ENCODE measurements at regions not wholly inside any gene's neighbourhood (a gene's known extent, or its start where the extent isn't known, plus 50 kb on each side); places are given as distances from the start of the nearest gene placed in this dataset.
A peak's percentile ranks its signal among the peaks of the same experiment; 100 is the strongest.

DNA sequence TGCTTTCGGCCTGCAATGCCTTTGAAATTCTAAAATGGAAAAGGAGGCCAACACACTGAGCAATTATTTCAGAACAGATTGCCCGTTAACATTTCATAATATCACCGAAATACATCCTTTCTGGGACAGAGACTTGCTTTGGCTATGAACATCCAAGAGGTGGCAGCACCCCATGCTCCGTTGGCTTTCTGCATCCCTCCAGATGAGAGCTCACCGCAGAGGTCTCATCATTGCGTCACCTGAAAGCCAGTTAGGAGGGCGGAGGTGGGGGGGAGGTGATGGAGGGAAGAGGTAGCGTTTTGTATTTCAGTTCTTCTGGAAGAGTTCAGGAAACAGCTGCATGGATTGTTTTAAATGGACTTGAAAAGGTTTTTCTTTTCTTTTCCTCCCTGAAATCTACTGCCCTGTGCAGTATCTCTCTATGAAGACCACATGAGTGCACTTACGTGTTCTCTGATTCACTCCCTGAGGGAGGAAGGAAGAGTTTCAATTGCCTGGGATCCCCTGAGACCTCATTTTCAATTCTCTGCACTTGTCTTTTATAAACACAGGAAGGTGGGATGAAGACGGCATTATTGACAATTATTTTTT, 166.8 kb upstream of the PGRMC2 start:
- Mint-ChIP-seq H3K27me3 (ENCODE audit: unreplicated experiment) (no peaks in the 10 kb centered on the region), H3K4me1 (ENCODE audit: unreplicated experiment) (peaks cover 13% of the 10 kb centered on the region), H3K36me3 (ENCODE audit: unreplicated experiment) (no peaks in the 10 kb centered on the region), H3K4me3 (ENCODE audit: unreplicated experiment) (peak overlapping the region; percentile 5), H3K27ac (ENCODE audit: unreplicated experiment) (peak overlapping the region; percentile 50), H3K9me3 (ENCODE audit: unreplicated experiment) (no peaks in the 10 kb centered on the region)
- TF ChIP-seq, protein P1, sequence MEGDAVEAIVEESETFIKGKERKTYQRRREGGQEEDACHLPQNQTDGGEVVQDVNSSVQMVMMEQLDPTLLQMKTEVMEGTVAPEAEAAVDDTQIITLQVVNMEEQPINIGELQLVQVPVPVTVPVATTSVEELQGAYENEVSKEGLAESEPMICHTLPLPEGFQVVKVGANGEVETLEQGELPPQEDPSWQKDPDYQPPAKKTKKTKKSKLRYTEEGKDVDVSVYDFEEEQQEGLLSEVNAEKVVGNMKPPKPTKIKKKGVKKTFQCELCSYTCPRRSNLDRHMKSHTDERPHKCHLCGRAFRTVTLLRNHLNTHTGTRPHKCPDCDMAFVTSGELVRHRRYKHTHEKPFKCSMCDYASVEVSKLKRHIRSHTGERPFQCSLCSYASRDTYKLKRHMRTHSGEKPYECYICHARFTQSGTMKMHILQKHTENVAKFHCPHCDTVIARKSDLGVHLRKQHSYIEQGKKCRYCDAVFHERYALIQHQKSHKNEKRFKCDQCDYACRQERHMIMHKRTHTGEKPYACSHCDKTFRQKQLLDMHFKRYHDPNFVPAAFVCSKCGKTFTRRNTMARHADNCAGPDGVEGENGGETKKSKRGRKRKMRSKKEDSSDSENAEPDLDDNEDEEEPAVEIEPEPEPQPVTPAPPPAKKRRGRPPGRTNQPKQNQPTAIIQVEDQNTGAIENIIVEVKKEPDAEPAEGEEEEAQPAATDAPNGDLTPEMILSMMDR (IDR thresholded peaks at IDR 0.05), result peak; percentile 95
- DNase-seq (ENCODE audit: extremely low spot score, unreplicated experiment), result peak; percentile 92

DNA sequence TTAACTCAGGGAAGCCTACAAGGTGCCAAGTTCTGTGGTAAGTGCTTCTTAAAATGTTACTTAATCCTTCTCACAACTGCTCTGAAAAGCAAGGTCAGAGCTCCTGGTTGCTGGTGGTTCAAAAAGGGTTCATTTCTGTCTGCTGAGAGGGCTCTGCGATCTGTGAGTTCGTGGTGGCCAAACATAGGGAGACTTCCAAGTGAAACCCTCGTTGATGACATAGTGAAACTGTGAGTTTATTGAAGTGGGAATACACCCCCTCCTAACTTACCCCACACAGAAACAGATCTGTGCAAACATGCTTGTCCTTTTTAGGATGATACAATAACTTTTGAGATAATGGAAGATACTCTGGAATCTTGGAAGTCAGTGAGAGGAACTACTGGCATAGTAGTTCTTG, 164.8 kb upstream of the PGRMC2 start:
- no peaks in the 10 kb centered on the region for H3K27me3 Mint-ChIP-seq (ENCODE audit: unreplicated experiment)
- peaks cover 13% of the 10 kb centered on the region for H3K4me1 Mint-ChIP-seq (ENCODE audit: unreplicated experiment)
- H3K4me3 Mint-ChIP-seq (ENCODE audit: unreplicated experiment), result no peak overlapping the region
- no peak for DNase-seq (ENCODE audit: extremely low spot score, unreplicated experiment)
- H3K36me3 Mint-ChIP-seq (ENCODE audit: unreplicated experiment), result no peaks in the 10 kb centered on the region
- no peak overlapping the region for H3K27ac Mint-ChIP-seq (ENCODE audit: unreplicated experiment)
- H3K9me3 Mint-ChIP-seq (ENCODE audit: unreplicated experiment), result no peaks in the 10 kb centered on the region
- TF ChIP-seq, protein P1 (IDR thresholded peaks at IDR 0.05), result no peak

DNA sequence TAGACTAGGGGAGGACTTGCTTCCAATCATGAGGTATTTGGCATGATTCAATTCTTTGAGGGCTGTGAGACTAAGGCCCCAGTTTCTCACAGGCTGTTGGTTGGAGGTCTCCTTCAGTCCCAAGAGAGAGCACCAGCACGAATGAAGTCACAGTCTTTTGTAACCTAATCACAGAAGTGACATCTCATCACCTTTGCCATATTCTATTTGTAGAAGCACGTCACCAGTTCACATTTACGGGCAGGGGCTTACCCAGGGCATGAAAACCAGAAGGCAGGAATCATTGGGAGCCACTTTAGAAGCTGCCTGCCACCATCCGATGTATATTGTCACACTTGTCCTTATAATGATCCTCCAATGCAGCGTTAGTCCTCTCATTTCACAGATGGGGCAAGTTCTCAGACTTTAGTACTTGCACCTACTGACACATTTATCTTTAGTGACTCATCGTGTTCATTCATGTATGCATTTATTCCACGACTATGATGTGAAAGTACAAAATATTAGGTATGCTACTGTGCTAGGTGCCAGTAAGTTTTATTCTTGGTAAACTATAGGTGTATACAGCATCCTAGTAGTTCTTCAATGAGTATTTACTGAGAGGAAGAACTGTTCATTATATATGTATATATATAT, 163.8 kb upstream of the PGRMC2 start:
- no peak overlapping the region for H3K27ac Mint-ChIP-seq (ENCODE audit: unreplicated experiment)
- H3K4me1 Mint-ChIP-seq (ENCODE audit: unreplicated experiment), result peaks cover 13% of the 10 kb centered on the region
- no peak overlapping the region for H3K4me3 Mint-ChIP-seq (ENCODE audit: unreplicated experiment)
- no peaks in the 10 kb centered on the region for H3K9me3 Mint-ChIP-seq (ENCODE audit: unreplicated experiment)
- no peaks in the 10 kb centered on the region for H3K36me3 Mint-ChIP-seq (ENCODE audit: unreplicated experiment)
- no peaks in the 10 kb centered on the region for H3K27me3 Mint-ChIP-seq (ENCODE audit: unreplicated experiment)
- DNase-seq (ENCODE audit: extremely low spot score, unreplicated experiment), result no peak
- TF ChIP-seq, protein P1 (IDR thresholded peaks at IDR 0.05), result no peak

DNA sequence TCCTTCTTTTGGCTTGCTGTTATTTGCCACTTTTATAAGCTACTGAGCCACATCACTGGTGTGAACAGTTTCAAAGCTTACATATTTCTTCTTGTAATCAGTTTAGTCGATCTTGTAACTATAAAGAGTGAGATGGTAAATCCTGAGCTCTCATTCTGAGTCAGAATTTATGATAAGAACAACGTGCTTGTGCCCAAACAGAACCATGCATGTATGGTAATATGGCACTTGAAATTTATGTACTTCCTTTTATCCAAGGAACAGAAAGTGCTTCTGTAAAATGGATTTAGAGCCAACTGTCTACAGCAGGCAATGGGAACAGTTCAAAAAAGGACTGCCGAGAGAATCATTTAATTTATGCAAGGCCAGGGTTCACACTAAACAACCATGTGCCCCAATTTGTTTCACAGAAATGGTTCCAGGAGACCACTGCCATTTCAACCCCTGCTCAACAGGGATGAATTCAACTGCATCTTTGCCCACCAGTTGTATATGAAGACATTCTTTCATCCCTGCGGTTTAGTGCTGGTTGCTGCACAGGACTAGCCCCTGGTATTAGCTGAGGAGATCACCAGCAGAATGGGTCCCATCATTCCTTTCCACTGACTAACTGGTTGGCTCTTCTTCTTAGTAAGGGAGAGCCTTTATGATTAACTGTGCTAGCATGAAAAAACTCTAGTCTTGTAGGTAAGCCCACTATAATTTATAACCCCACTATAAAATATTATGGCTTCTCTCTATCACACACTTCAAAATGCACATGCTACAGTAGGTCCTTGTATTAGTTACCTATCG, 162.9 kb upstream of the PGRMC2 start:
- TF ChIP-seq, protein P1 (IDR thresholded peaks at IDR 0.05), result no peak
- DNase-seq (ENCODE audit: extremely low spot score, unreplicated experiment), result no peak
- Mint-ChIP-seq H3K4me1 (ENCODE audit: unreplicated experiment) (peaks cover 13% of the 10 kb centered on the region), H3K27ac (ENCODE audit: unreplicated experiment) (no peak overlapping the region), H3K9me3 (ENCODE audit: unreplicated experiment) (peaks cover 4% of the 10 kb centered on the region), H3K36me3 (ENCODE audit: unreplicated experiment) (peaks cover 3% of the 10 kb centered on the region), H3K4me3 (ENCODE audit: unreplicated experiment) (no peak overlapping the region), H3K27me3 (ENCODE audit: unreplicated experiment) (no peaks in the 10 kb centered on the region)

DNA sequence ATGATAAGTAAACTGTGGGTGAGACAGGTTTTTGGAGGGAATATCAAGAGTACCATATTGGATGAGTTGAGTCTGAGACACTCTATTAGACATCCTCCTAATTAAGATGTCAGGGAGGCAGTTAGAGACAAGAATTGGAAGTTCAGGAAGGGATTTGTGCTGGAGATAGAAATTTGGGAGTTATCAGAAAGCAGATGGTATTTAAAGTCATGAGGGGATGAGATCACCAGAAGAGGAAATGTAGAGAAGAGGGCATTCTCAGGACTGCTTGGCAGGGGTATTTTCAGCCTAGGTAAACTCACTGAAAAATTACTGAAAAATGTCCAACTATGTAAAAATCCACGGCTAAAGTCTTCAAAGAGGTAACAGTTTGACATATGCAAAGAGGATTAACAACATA, 161.6 kb upstream of the PGRMC2 start:
- Mint-ChIP-seq H3K27ac (ENCODE audit: unreplicated experiment) (no peak overlapping the region), H3K9me3 (ENCODE audit: unreplicated experiment) (peaks cover 15% of the 10 kb centered on the region)
- TF ChIP-seq, protein P1 (IDR thresholded peaks at IDR 0.05), result no peak

More for the DNA sequence above, 161.6 kb upstream of the PGRMC2 start:
- no peaks in the 10 kb centered on the region for H3K27me3 Mint-ChIP-seq (ENCODE audit: unreplicated experiment)
- peaks cover 4% of the 10 kb centered on the region for H3K4me1 Mint-ChIP-seq (ENCODE audit: unreplicated experiment)
- peaks cover 7% of the 10 kb centered on the region for H3K36me3 Mint-ChIP-seq (ENCODE audit: unreplicated experiment)
- no peak for DNase-seq (ENCODE audit: extremely low spot score, unreplicated experiment)
- no peak overlapping the region for H3K4me3 Mint-ChIP-seq (ENCODE audit: unreplicated experiment)
